Activated CD4-positive, alpha-beta T cell treated with anti-CD3 and anti-CD28 coated beads, Interleukin-2, Interleukin-6, amounts not matched to agents 100 ng/mL and 50 ng/mL, durations not matched to agents 16 hours and 8 hours (primary cell): ENCODE measurements at regions not wholly inside any gene's neighbourhood (a gene's known extent, or its start where the extent isn't known, plus 50 kb on each side); places are given as distances from the start of the nearest gene placed in this dataset.

Experiments
- DNase-seq: peaks from one replicate; pipeline ENCODE4 v3.0.0-alpha.2; 2020

DNA sequence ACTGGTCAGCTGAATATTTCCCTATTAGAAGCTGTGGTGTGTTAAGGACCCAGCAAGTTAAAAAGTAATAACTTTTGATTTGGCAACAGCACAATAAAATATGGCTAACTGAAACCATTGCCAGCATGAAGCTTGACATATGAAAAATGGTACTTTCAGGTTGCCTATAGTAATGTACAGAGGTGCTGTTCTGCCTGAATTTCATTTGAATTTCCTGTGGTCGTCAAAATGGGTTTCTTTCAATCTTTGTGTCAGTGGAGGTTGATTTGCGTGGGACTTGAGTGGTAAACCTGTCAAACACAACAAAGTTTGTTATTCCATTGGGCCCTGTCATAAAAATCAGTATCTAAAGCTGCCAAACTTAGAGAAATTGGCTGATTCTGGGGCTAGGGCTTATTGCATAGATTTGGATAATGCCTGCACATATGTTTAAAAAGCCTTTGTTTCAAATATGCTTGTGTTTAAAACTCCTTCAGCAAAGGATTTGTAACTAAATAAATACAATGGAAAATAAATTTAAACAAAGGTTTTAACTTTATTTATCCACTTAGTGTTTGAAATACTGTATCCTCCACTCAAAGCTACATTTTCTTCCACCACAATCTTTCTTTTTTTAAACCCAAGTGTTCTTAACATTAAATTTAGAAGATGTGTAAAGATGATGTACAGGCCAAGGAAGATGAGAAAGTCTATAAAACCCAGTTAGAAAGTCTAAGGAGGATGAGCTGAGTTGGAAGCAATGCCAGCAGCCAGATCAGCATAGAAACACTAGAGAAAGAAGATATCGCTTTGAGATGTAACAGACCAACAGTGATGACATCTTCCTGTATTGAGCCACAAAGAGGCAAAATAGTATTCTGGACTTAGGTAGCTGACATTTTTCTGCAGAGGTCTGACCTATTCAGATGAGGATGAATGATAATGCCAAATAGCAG lies 134.8 kb upstream of the GIMD1 start:
- DNase-seq = no peak

GRCh38 chr4:106502106-106502699 lies 133.6 kb upstream of the GIMD1 start:
- peak; percentile 64 for DNase-seq

DNA sequence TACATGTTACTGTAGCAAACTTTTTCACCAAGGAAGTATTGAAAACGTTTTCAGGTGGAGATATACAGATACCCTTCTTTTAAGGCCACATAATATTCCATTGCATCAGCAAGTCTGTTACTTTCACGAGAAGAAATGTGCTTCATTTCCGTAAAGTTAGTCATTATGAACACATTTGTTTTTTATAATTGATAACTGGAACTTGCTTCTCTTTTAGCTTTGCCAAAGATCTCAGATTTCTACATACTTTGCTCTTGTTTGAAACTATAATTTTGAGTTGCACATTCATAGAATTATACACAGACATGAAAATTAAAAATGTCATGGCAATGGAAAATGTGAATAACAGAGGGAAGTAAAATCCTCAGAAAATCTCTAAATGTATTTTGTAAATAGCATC lies 128.7 kb upstream of the GIMD1 start:
- DNase-seq = no peak

GRCh38 chr4:106496061-106496460 lies 127.5 kb upstream of the GIMD1 start:
- DNase-seq = no peak

- DNase-seq = no peak
These were observed 126.9 kb upstream of the GIMD1 start for GRCh38 chr4:106495476-106495875.

GRCh38 chr4:106494066-106494465 lies 125.5 kb upstream of the GIMD1 start:
- no peak for DNase-seq

- DNase-seq = no peak
These were observed 124.5 kb upstream of the GIMD1 start for GRCh38 chr4:106493086-106493485.

DNA sequence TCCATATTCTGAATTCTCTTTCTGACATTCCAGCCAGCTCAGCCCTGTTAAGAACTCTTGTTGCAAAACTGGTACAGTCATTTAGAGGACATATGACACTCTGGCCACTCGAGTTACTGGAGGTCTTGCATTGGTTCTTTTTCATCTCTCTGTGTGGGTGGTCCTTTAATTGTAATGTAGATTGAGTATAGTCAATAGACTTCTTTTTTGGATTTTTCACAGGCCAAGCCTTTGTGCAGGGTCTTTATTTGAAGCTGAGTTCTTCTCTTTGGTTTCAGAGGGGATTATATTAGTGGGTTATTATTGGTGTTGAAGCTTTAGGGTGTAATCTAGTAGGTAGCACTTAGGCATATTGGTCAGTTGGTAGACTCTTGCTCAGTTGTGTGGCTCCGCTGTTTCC lies 118.0 kb upstream of the GIMD1 start:
- no peak for DNase-seq

DNA sequence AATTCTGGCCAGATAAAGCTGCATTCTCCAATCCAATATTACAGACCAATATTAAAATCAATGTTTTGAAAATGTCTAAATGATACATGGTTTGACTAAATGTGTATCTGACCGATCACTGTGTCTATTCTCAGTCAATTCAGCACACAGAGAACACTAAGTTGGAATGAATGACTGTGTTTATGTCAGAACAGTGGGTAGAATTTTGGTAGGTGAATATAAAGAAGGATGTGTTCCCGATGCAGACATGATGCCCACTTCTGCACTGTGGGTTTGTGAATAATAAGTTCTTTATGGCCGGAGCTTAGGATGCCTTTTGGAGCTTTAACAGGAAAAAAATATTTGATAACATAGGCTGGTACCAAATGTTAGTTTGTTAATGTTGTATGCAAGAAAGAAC lies 113.2 kb upstream of the GIMD1 start:
- no peak for DNase-seq

GRCh38 chr4:106478152-106478551 lies 109.6 kb upstream of the GIMD1 start:
- no peak for DNase-seq

- no peak for DNase-seq
These were observed 108.2 kb upstream of the GIMD1 start for GRCh38 chr4:106476741-106477140.

DNA sequence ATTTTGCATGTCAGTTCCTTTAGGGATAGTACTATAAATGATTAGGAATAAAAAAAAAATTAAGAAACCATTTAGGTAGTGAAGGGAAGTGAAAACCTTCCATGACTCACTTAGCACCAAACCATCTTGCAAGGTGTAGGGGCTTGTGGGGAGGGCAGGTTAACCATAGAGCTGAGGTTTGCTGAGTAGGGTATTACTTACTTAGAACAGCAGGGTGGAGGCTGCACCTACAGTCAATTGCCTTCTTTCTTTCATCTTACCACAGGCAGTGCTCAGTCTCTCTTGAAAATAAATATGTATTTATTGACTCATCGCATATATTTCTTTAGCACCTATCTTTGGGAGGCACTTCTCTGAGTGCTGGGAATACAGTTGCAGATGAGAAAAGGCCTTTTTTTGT lies 104.9 kb upstream of the GIMD1 start:
- DNase-seq = no peak

- no peak for DNase-seq
These were observed 102.6 kb upstream of the GIMD1 start for GRCh38 chr4:106471151-106471550.

DNA sequence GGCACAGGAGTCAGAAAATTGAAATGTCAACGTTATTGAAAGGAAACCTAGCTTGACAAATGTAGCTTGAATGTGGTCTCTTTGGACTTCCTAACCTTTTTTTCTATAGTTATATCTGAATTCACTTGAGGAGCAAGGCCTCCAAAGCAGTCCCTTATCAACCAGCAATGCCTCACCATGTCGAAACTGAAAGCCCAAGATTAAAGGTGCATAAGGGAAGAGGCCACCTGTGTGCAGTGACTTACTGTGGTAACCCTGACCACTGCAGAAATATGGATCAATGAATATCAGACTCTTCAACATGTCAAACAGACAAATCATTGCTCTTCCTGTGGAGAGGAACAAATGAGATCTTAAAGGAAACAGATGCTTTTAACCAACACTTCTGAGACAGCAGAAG lies 95.0 kb upstream of the GIMD1 start:
- DNase-seq = no peak

- no peak for DNase-seq
These were observed 86.0 kb upstream of the GIMD1 start for GRCh38 chr4:106454581-106454980.

DNA sequence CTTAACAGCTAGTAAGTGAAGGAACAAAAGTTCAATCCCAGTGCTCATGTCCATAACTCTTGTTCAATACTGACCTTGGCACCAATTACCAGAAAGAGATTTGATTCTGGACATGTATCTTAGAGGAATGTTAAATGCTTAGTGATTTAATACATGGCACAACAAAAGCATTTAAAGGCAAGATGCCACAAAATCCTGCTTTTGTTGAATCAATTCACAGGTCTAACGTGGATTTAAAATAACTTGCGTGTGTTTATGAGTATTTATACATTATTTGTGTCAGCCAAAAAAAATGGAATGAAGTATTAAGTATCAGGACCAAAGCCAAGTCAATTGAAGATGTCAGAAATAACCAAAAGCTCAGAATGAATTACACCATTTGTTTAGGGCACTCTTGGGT lies 85.4 kb upstream of the GIMD1 start:
- DNase-seq = no peak

GRCh38 chr4:106451091-106451490 lies 82.5 kb upstream of the GIMD1 start:
- no peak for DNase-seq

- no peak for DNase-seq
These were observed 81.7 kb upstream of the GIMD1 start for GRCh38 chr4:106450249-106450648.

GRCh38 chr4:106444557-106444956 lies 76.0 kb upstream of the GIMD1 start:
- DNase-seq = no peak

GRCh38 chr4:106430797-106431196 lies 62.2 kb upstream of the GIMD1 start:
- DNase-seq = no peak

DNA sequence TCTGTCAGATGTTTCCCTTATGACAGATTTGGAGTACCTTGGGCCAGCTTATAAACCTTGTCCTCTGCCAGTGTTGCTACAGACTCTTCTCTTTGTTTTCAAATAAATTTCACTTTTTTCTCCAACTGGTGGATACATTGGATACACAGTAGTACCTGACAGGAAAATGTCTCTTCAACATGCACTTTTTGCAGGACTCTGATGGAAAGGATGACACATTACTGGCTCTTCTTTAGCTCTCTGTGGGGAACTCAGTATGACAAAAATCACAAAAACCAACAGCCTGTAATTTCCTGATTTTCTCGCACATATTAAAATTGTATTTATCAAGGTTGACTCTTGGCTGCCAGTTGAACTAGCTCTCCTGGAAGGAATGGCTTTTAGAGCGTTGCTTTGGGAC lies 61.3 kb upstream of the GIMD1 start:
- no peak for DNase-seq

DNA sequence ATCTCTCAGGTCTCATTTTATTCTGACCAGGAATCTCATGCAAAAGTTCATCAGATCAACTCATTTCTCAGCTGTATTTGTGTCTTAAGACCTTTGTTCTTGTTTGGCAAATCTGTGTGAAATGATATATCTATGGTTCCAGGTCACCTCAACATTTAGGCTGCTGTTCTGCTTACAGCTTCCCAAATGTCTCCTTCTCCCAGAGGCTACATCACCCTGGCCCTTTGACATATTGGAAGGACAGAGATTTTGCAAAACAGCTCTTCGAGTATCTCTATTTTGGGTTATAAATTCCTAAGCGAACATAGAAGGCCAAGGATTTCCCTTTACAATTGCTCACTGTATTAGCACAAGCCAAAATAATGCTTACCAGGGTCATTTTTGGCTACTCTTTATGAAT lies 57.5 kb upstream of the GIMD1 start:
- no peak for DNase-seq

DNA sequence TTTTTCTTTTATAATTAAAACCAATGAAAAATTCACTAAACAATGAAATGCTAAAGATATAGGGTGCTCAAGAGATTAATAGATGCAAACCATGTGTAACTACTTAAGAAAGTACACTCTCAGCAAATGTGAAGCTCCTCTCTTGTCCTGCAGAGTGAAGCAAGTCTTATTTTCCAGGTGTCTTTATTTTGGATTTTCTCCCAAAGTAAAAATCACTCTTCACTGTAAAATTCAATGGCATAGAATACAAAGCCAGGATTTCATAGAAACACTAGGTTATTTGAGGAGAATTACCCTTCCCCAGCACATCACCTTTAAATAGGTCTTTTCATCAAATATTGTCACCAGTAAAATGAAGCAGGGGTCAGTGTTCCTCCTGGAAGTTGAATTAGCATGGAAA lies 57.0 kb upstream of the GIMD1 start:
- DNase-seq = no peak

DNA sequence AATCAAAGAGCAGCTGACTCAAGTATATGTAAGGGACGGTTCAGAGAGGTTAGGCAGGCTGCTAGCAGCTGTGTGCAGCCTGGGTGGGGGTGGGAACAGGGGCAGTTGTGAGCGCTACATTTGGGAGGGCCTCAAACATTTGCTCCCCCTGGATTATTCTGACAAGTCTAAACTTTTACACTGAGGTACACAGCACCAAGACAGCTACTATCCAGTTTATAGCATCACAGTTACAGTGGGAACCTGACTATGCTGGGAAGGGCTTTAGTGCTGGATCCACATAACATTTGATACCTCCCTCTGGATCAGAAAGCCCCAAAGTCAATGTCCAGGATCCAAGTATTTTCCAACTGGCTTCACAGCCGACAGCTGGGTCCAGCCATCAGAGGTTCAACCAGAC lies 55.8 kb upstream of the GIMD1 start:
- DNase-seq = no peak

DNA sequence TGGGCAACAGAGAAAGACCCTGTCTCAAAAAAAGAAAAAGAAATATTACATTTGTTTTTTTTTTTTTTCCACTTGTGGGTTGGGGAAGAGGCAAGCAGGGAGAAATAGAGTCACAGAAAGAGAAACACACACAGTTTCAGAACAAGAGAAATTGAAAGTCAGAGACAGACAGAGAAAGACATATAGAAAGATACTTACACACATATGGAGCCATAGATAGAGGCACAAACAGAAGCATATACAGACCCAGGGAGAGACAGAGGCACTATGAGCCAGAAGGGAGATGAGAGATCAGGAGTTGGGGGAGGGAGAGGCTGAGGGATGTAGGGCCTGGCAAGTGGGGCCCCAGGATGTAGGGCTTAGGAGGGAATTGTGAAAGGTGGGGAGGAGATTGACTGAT lies 55.2 kb upstream of the GIMD1 start:
- DNase-seq = no peak
